ENCODE measurements at regions not wholly inside any gene's neighbourhood (a gene's known extent, or its start where the extent isn't known, plus 50 kb on each side); places are given as distances from the start of the nearest gene placed in this dataset.
"Not testable (repeated sequence)": the region's sequence is repeated elsewhere in the genome, so short reads cannot be mapped to it uniquely, and the experiment has no call there.

DNA sequence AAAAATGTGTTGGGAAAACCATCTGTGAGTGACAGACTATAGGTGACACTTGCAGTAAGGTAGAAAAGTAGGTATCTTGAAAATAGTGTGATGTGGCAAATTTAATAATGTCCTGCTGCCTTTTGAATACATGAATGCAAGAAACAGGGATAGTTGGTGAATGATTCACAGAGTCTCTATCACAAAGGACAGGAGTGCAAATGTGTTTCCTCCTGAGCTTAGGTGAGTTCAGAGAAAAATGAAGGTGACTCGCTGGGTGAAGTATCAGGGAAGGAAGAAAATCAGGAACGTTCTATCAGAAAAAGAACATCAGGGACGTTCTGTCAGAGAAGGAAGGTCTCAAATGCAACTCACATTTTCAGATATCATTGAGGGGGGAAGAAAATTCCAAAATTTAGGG is 557.8 kb upstream of the SLC35B3 start:
- DNase-seq (ENCODE audit: low spot score): no peak

DNA sequence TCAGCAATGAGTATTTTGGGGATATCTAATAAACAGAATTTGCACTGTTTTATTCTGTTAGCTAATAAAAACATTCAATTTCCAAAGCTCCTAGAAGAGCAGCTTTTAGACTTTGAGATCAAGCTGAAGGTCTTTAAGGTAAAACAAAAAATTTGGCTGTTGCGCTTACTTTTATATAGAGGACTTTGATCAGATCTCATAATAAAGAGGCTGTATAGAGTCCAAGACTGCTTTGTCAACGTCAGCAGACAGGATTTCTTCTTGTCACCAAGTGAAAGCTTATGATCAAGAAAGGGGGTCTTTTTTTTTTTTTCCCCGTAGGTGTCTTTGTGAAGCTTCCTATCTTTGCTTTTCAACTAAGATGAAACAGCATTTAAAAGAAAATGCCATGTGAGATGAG is 556.5 kb upstream of the SLC35B3 start:
- no peak for DNase-seq (ENCODE audit: low spot score)

DNA sequence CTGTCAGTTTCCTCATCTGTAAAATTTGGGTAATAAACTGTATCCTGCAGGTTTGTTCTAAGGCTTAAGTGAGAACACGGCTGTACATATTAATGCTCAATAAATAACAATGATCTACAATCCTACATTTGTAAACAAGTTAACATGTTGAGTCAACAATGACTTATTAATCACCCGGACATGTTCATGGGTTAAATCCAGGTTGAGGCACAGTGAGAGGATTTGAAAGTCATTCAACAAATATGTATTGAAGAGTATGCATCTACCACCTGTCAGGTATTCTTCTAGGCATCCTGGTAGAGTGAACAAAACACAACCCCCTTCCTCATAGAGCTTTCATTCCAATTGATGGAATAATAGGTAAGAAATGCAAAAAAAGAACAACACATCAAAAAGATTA is 554.7 kb upstream of the SLC35B3 start:
- DNase-seq (ENCODE audit: low spot score): no peak

DNA sequence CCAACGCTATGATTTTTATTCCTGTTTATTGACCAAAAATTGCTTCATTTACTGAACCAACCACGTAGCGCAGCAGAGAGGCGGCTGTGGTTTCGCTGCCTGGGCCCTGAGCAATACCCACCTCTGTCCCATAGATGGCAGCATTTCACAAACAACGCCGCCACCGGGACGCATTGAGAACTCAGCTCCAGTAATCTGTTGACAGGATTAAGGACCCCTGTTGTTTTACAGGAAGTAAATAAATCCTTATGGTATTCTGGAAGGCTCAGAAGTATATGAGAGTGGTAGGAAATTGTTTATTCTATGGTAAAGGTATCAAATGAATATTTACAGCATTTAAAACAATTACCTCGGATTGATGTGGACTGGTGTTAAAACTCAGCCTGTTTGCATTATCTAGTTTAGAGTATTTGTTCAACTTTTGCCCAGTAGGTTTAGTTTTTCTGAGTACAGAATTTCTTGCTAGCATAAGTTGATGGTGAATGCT is 547.9 kb upstream of the SLC35B3 start:
- peak; percentile 81 for DNase-seq (ENCODE audit: low spot score)

DNA sequence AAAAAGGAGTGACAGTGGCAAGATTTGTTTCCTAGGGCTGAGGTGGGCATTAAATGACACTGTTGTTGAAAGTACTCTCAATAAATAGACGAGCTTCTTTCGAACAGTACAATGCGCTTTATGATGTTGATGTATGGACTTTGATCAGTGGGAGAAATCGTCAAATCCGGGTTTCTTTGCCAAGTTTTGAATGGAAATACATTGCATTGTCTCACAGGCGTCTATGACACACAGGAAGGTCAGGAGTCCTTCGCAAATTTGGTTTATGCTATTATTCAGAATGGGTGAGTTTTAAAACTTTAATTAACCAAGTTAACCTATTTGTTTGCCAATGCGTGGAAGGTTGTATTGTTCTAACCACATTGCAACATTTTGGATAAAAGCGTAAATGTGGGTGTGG is 547.3 kb upstream of the SLC35B3 start:
- no peak for DNase-seq (ENCODE audit: low spot score)

DNA sequence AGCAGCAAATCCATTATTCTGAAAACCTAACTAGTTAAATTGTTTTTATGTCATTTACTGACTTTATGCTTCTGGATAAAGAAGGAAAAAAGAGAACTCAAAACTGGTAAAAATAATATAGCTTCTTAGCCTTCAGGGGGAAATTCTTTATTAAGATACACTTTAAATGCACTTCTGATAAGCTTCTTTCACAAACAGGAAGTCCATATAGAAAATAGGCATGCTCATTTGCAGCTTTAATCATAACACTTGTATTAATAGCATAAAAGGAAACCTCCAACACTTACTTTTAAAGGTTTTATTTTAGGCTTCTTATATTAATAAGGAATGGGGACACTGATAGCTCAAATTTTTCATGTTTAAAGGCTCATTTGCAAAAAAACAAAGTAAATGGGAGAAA is 538.0 kb upstream of the SLC35B3 start:
- no peak for DNase-seq (ENCODE audit: low spot score)

DNA sequence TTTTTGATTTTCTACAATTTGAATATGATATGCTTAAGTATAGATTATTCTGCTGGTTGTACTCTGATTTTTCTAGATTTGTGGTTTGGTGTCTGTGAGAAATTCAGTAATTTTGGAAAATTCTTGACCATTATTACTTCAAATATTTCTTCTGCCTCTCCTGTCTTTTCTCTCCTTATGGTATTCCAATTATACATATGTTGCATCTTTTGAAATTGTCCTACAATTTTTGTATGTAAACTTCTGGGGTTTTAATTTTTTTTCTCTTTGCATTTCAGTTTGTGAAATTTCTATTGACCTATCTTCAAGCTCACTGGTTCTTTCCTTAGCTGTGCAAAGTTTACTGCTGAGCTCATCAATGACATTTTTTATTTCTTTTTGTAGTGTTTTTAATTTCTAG is 534.4 kb upstream of the SLC35B3 start:
- no peak for DNase-seq (ENCODE audit: low spot score)

DNA sequence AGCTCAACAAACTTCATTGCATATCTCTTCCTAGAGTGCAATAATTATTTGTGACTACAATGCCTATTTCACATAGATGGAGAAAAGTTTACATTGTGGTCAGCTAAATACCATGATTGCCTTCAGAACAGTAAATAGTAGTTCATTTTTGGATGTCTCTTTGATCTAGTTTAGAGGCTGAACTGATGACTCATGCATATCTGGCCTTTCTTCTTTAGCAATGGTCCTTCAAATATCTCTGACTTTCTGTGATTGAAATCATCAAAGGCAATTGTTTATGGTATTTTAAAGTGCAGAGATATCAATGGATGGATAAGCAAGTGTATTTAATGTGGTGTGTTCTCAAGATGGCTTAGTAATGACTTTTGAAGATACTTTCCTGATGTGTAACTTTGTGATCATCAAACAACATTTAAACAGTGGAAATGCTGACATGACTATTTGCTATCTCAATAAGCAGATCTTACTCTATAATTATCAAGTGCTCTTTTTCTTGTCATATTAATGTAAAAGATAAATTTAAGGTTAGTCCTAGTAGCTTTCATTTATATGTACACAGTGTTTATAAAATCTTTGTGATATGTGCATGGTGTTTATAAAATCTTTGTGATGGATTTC is 523.7 kb upstream of the SLC35B3 start:
- DNase-seq (ENCODE audit: low spot score): no peak

DNA sequence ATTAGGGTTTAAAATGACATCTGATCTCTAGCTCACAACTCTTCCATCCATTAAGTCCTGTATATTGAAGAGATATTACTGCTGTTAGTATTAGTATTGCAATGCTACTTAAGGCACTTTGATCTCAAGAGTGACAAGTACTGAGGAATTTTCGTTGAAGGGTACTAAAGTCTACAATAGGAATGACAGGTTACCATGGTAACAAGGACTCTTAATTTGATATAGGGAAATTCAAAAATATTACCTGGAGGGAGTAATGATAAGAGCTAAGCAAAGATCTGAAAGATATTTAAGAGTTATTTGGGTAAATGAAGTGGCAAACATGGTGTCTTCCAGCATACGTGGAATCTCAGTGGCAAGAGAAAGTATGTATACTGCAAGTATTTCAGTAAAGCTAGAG is 518.0 kb upstream of the SLC35B3 start:
- peak; percentile 14 for DNase-seq (ENCODE audit: low spot score)

DNA sequence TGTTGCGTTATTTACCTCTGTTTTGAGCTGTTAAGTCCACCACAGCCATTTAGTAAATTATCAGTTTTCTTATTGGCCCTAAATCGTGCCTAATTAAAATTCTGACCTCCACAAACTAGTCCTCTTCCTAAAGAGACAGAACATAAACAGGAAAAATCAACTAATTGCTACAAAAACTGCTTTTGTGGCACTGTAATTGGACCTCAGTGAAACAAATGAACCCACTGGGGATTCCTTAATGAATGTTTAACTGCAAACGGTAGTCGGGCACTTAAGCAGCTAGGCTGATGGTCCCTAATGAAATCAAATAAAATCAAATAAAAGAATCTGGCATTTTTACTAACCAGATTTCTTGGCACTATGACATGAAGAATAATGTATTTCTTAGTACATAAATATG is 513.4 kb upstream of the SLC35B3 start:
- no peak for DNase-seq (ENCODE audit: low spot score)

DNA sequence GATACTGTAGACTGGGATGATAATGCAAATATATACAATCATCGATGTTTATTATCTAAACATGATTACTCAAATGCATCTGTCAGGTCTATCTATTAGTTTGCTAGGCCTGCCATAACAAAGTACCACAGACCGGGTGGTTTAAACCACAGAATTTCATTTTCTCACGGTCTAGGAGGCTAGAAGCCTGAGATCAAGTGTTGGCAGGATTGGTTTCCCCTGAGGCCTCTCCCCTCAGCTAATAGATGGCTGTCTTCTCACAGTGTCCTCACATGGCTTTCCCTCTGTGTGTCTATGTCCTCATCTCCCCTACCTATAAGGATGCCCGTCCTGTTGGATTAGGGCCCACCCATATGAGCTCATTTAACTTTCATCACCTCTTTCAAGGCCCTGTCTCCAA is 512.6 kb upstream of the SLC35B3 start:
- DNase-seq (ENCODE audit: low spot score): no peak

DNA sequence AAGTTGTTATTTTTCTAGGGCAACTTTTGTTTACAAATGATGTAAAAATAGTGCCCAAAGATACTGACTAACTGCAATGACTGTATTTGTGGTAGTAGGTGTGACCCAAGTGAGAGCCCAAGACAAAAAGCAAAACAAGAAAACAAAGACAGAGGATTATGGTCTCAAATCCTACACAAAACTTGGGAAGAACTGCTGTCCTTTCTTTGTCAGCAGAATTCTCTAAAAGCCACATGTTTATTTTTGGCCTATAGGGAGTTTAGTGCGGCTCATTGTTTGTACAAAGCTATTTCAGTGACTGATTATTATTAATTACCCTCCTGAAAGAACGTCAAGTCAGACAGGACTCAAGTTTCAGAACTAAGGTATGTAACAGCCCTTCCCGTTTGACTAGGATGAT is 509.2 kb upstream of the SLC35B3 start:
- no peak for DNase-seq (ENCODE audit: low spot score)

DNA sequence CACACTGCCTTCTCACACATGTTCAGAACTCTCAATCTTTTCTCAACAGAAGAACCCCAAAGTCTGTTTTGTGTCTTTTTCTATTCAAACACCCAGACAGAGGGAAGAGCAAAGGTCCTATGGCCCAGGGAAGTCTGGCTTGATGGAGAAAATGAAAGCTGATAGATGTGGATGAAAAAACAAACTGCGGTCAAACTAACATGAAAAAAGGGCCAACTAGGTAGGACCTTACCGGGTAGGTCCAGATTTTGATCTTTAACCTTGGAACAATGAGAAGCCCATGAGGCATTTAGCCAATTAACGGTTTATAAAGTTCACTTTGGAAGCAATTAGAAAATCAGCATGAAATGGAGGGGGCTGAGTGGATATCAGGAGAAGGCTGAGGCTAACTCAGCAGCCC is 507.7 kb upstream of the SLC35B3 start:
- no peak for DNase-seq (ENCODE audit: low spot score)

DNA sequence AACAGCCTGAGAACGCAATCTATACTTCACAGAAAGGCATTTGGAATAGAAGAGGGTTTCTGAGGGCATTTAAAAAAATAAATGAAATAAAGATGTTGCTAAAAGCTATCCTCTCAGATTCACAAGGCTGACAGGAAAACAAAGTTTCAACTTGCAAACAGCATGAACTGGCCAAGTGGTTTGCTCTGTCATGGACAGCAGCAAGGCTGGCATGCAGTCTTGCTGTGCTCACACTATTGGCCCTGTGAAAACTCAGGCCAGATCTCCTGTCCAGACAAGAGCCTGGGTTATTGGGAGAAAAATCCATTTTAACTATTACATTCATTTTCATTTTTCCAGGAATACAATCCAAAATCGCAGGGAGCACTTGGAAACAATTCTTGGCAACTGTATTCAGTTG is 506.2 kb upstream of the SLC35B3 start:
- no peak for DNase-seq (ENCODE audit: low spot score)

DNA sequence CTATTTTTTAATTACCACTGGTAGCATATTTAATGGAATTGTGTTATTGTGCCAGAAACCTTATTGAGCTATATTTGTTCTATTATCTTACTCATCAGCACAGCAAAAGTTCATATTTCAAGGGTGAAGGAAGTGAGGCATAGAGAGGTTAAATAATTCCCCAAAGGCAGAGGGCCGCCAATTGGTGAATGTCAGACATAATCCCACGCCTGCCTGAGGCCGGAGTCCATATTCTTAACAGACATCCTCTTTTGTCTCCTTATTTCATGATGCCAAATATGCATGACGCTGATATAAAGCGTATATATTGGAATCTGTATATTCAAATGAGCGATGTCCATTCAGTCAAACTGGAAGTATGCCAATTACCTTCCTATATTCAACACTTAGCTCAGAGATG is 505.0 kb upstream of the SLC35B3 start:
- no peak for DNase-seq (ENCODE audit: low spot score)

DNA sequence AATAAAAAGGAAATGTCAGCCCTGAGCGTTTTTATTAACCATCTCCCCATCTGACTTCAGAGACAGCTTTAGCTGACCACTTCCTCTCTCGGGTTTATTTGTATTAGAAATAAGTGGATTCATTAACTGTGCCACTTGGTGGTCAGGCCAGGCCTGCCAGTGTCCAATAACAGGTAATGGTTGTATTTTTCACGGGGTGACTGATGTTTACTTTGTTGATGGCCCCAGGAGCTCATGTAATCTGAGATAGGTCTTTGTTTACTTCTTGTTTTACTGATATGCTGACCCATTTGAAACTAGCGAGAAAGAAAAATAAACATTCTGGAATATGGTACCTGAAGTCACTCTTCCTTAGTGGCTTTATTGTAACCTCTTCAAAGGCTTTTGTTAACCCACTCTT is 504.3 kb upstream of the SLC35B3 start:
- no peak for DNase-seq (ENCODE audit: low spot score)

DNA sequence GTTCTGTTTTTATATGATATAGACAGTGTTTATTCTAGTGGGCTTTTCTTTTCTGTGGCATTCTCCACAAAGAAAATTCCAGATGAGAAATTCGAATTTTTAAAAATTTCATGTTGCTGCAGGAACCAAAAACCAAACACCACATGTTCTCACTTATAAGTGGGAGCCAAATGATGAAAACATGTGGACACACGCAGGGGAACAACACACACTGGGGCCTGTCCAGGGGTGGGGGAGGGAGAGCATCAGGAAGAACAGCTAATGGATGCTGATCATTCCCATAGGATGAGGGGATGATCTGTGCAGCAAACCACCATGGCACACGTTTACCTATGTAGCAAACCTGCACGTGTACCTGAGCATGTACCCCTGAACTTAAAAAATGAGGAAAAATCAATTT is 499.0 kb upstream of the SLC35B3 start:
- no peak for DNase-seq (ENCODE audit: low spot score)

DNA sequence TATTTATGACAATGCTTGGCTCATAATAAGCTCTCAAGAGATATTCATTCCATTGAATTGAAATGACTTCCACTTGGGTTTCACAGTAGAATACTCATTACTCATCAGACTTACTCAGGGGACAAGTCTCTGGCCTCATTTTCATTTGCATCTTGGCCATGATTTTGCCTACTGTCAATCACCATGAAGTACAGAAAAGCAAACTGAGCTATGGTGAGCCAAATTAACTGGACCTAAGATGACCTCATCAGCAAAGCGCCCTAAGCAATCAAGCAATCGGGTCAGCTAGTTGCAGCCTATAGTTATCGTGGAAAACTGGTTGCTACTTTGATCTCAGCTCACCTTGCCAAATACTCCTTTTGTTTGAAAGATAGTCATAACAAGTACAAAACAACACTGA is 494.7 kb upstream of the SLC35B3 start:
- DNase-seq (ENCODE audit: low spot score): no peak

DNA sequence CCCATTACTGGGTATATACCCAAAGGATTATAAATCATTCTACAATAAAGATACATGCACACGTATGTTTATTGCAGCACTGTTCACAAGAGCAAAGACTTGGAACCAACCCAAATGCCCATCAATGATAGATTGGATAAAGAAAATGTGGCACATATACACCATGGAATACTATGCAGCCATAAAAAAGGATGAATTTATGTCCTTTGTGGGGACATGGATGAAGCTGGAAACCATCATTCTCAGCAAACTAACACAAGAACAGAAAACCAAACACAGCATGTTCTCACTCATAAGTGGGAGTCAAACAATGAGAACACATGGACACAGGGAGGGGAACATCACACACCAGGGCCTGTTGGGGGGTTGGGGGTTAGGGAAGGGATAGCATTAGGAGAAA is 484.9 kb upstream of the SLC35B3 start:
- DNase-seq (ENCODE audit: low spot score): not testable (repeated sequence)

DNA sequence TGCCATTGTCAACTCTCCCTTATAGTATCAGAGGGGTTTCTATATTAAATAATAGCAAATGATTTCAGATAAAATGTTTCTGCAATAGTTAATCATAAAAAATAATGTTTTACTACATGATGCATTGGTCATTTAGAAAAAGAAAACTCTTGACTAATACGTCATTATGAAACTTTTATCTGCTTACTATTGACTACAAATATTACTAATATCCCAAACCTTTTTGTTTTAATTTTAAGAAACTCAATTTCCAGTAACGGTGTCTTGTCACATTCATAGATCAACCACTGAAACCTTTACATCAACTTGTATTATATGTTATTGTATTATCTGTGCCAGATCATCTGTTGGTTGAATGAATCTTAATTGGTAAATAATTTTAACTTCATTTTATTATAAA is 482.9 kb upstream of the SLC35B3 start:
- DNase-seq (ENCODE audit: low spot score): no peak

DNA sequence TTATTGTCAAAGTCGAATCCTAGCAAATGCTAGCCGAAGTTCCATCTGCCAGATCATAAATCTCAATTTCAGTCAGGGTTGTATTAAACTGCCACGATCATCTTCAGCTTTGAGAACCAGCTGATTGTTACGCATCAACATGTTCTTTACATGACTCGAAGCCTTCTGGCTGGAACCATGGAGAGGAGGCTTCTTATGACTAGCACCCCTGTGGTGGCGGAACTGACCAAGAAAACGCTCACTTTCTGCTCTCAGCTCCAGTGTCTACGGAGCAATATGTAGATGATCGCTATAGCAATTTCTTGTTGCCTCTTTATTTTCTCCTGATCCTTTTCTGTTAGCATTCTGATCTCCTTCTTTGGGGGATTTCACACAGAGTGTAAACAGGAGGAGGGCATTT is 479.4 kb upstream of the SLC35B3 start:
- DNase-seq (ENCODE audit: low spot score): no peak

DNA sequence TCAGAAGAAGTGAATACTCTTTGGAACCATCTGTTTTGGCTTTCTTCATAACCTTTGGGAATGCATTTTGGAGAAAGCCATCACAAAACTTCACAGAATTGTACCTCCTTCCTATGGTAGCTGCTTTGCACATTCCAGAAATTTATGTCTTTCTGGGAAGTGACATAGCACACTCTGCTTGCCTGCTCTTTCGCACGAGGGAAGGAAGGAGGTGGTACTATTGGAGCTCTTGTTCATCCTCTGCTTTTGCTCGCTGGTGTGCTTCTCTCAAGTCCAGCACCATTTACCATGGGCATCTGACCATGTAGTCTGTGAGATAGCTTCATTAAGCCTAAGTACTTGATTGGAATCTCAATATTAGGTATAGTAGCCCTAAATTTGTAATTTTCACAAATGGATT is 473.3 kb upstream of the SLC35B3 start:
- DNase-seq (ENCODE audit: low spot score): no peak

DNA sequence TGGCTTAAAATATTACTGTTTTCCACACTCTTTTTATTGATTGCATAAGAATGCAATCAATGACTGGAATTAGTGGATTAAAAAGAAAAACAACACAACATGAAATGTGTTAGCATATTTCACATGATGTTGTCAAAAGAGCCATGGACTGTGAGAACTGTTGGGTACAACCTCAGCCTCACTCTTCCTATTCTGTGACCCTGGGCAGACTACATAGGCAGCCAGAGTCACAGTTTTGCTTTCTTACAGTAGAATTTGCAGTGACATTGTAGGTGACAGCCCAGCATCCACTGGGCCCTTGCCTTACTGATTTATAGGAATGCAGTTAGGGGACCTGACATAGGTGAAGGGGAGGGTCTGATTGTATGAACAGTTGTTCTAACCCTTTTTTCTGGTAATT is 471.4 kb upstream of the SLC35B3 start:
- no peak for DNase-seq (ENCODE audit: low spot score)

DNA sequence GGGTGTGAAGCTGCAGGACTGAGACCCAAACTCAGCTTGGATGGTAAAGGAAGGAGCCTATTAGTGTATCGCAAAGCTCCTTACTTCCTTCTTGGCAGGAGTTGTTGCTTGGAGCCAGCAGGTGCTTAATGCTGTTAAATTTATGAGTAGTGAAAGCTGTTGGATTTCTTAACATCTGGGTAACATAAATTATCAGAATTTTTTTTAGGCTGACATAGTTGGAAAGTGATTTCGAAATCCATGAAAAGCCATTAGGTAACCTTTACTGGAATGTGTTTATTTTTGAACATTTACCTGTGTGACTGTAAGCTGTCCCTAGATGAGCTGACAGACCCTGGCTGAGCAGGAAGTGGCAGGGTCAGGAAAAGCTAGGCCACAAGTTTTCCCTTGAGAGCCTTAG is 470.4 kb upstream of the SLC35B3 start:
- DNase-seq (ENCODE audit: low spot score): no peak

DNA sequence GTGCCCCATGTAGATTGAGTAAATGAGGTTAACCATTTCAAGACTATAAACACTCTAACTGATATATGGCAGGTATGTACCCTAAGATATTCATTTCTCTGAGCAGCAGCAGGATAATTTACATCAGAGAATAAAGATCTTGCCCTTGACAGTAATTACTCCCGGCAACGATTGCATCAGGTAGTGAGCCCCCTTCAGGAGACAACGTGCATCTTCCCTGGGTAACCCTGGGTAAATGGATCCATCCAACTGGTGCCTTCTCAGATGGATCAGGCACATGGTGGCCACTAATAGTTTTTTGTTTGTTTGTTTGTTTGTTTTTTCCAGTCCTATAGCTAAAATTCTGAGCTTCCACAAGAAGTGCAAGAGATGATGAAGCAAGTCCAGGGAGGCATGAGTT is 469.4 kb upstream of the SLC35B3 start:
- peak; percentile 48 for DNase-seq (ENCODE audit: low spot score)

All from iPS-NIHi11 (cell line).